NCI-H2029 (cell line): ENCODE measurements at regions not wholly inside any gene's neighbourhood (a gene's known extent, or its start where the extent isn't known, plus 50 kb on each side); places are given as distances from the start of the nearest gene placed in this dataset.
"Not testable (repeated sequence)": the region's sequence is repeated elsewhere in the genome, so short reads cannot be mapped to it uniquely, and the experiment has no call there.

Experiments
- DNase-seq: peaks from one replicate; lab custom pipeline; 2025; lab: John Stamatoyannopoulos, UW

GRCh38 chr21:28069450-28069923 lies 923.2 kb downstream of the LTN1 start:
- no peak for DNase-seq

- DNase-seq: no peak
Observed at GRCh38 chr21:28068455-28069358, 924.0 kb downstream of the LTN1 start.

GRCh38 chr21:28066596-28067387 lies 925.9 kb downstream of the LTN1 start:
- DNase-seq: no peak

GRCh38 chr21:28066076-28066475 lies 926.6 kb downstream of the LTN1 start:
- no peak for DNase-seq

- no peak for DNase-seq
Observed at GRCh38 chr21:28063241-28064216, 929.1 kb downstream of the LTN1 start.

GRCh38 chr21:28052956-28053355 lies 939.7 kb downstream of the LTN1 start:
- DNase-seq: not testable (repeated sequence)

- DNase-seq: not testable (repeated sequence)
Observed at GRCh38 chr21:28051649-28052048, 941.0 kb downstream of the LTN1 start.

GRCh38 chr21:28035692-28036091 lies 957.0 kb downstream of the LTN1 start:
- not testable (repeated sequence) for DNase-seq

- DNase-seq: not testable (repeated sequence)
Observed at GRCh38 chr21:28034916-28035315, 957.8 kb downstream of the LTN1 start.

GRCh38 chr21:28034334-28034733 lies 958.3 kb downstream of the LTN1 start:
- DNase-seq: not testable (repeated sequence)

GRCh38 chr21:28032652-28033051 lies 960.0 kb downstream of the LTN1 start:
- not testable (repeated sequence) for DNase-seq

- DNase-seq: not testable (repeated sequence)
Observed at GRCh38 chr21:28031066-28031465, 961.6 kb downstream of the LTN1 start.

- no peak for DNase-seq
Observed at GRCh38 chr21:28025111-28025510, 967.6 kb downstream of the LTN1 start.

- no peak for DNase-seq
Observed at GRCh38 chr21:28018741-28019669, 973.7 kb downstream of the LTN1 start.

GRCh38 chr21:28018213-28018612 lies 974.5 kb downstream of the LTN1 start:
- DNase-seq: no peak

- no peak for DNase-seq
Observed at GRCh38 chr21:28016571-28016970, 976.1 kb downstream of the LTN1 start.

GRCh38 chr21:28013123-28013522 lies 979.6 kb downstream of the LTN1 start:
- not testable (repeated sequence) for DNase-seq

- DNase-seq: not testable (repeated sequence)
Observed at GRCh38 chr21:28011970-28012369, 980.7 kb downstream of the LTN1 start.

- DNase-seq: not testable (repeated sequence)
Observed at GRCh38 chr21:28008245-28008644, 984.4 kb downstream of the LTN1 start.

GRCh38 chr21:28003627-28004026 lies 989.0 kb downstream of the LTN1 start:
- not testable (repeated sequence) for DNase-seq
